K562 (cell line): ENCODE measurements at regions not wholly inside any gene's neighbourhood (a gene's known extent, or its start where the extent isn't known, plus 50 kb on each side); places are given as distances from the start of the nearest gene placed in this dataset.

Experiments
- EGR1 ChIP-seq: fragments of 450-650 bp; conservative IDR thresholded peaks from 2 replicates; pipeline ENCODE4 v1.6.1; 2017; ENCODE audit warnings: mild to moderate bottlenecking
- FOXM1 ChIP-seq, 2 experiments: fragments of 450-650 bp in 1 of 2; sonication (generic) in 1 of 2; formaldehyde crosslinking in 1 of 2; IDR thresholded peaks; 2 replicates each; pipeline versions ENCODE4 v1.6.1 to v1.9.0; 2017 to 2022; ENCODE audit warnings: low read depth in 2 of 2, mild to moderate bottlenecking in 2 of 2, missing genetic modification reagents in 1 of 2, moderate library complexity in 1 of 2
- JUNB ChIP-seq: fragments of 450-650 bp; formaldehyde crosslinking; conservative IDR thresholded peaks from 2 replicates; pipeline ENCODE4 v1.4.0; 2020; ENCODE audit warnings: mild to moderate bottlenecking
- ZNF79 ChIP-seq: fragments of 250-450 bp; sonication (Bioruptor Pico); IDR thresholded peaks from 2 replicates; pipeline ENCODE4 v1.4.0; 2020; ENCODE audit warnings: low read depth, mild to moderate bottlenecking, moderate library complexity
- TF ChIP-seq, protein P1 (sequence below), 3 experiments: IDR thresholded peaks in 2 of 3; conservative IDR thresholded peaks in 1 of 3; 2 replicates each; pipeline ENCODE4 v1.5.1; 2011 to 2012; ENCODE audit warnings: low read length in 3 of 3, mild to moderate bottlenecking in 3 of 3, control low read depth in 2 of 3, improper control_type of control experiment in 1 of 3, inconsistent platforms in 1 of 3, low read depth in 1 of 3, mixed read lengths in 1 of 3, moderate library complexity in 1 of 3; ENCODE audit not compliant: insufficient read depth in 2 of 3
- TF ChIP-seq, protein P2 (sequence below): fragments of 250-450 bp; sonication (Bioruptor Pico); IDR thresholded peaks from 2 replicates; pipeline ENCODE4 v1.9.0; 2021; ENCODE audit warnings: mild to moderate bottlenecking

DNA sequence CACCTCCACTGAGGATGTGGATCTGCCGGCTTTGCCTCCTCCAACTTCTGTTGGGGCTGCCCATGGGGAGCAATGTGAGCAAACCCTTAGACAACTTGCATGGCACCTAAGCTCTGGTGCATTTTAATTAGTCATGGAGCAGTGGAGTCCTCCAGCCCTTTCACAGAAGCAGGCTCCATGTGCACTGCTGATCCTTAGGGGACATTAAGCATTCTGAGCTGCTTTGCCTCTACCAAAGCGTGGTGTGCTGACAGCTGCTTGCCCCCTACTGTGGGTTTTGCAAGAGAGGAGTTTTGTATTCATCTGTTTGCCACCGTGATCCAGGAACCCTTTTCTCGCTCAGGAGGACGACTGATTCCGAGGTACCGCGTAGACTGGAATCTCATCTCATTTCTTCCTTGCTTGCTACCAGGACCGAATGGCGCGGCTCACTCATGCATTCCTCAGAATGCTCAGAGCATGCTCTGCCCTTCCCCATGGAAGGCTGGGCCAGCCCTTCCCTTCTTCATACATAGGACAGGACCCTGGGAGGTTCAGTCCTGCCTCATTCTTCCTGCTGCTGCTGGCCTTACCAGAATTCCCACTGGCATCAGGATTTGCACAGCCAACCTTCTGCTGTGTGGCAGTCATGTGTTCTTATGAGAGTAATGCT, 432.5 kb downstream of the GADD45G start:
- no peak for TF ChIP-seq FOXM1 (IDR thresholded peaks at IDR 0.05; ENCODE audit: low read depth)
- TF ChIP-seq FOXM1 (CRISPR knock-in tag; IDR thresholded peaks at IDR 0.05; ENCODE audit: low read depth), result no peak
- TF ChIP-seq, protein P1, sequence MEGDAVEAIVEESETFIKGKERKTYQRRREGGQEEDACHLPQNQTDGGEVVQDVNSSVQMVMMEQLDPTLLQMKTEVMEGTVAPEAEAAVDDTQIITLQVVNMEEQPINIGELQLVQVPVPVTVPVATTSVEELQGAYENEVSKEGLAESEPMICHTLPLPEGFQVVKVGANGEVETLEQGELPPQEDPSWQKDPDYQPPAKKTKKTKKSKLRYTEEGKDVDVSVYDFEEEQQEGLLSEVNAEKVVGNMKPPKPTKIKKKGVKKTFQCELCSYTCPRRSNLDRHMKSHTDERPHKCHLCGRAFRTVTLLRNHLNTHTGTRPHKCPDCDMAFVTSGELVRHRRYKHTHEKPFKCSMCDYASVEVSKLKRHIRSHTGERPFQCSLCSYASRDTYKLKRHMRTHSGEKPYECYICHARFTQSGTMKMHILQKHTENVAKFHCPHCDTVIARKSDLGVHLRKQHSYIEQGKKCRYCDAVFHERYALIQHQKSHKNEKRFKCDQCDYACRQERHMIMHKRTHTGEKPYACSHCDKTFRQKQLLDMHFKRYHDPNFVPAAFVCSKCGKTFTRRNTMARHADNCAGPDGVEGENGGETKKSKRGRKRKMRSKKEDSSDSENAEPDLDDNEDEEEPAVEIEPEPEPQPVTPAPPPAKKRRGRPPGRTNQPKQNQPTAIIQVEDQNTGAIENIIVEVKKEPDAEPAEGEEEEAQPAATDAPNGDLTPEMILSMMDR (IDR thresholded peaks at IDR 0.05 in 2 of 3, conservative IDR thresholded peaks at IDR 0.05 in 1 of 3; ENCODE audit: insufficient read depth in 2 of 3, low read depth in 1 of 3, low read length in 3 of 3), result no peak
- TF ChIP-seq EGR1, result no peak
- TF ChIP-seq, protein P2, sequence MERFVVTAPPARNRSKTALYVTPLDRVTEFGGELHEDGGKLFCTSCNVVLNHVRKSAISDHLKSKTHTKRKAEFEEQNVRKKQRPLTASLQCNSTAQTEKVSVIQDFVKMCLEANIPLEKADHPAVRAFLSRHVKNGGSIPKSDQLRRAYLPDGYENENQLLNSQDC, result no peak
- TF ChIP-seq ZNF79 (CRISPR knock-in tag), result no peak
- TF ChIP-seq JUNB, result no peak
